ENCODE measurements at regions not wholly inside any gene's neighbourhood (a gene's known extent, or its start where the extent isn't known, plus 50 kb on each side); places are given as distances from the start of the nearest gene placed in this dataset.

GRCh38 chr18:1102848-1103247, 198.2 kb downstream of the ADCYAP1 start:
- Mint-ChIP-seq H3K27ac (ENCODE audit: unreplicated experiment) (no peak overlapping the region), H3K36me3 (ENCODE audit: insufficient read depth, unreplicated experiment) (no peaks in the 10 kb centered on the region), H3K4me3 (ENCODE audit: unreplicated experiment) (no peak overlapping the region), H3K4me1 (ENCODE audit: low read depth, unreplicated experiment) (no peaks in the 10 kb centered on the region), H3K27me3 (ENCODE audit: insufficient read depth, unreplicated experiment) (no peaks in the 10 kb centered on the region), H3K9me3 (ENCODE audit: unreplicated experiment) (no peaks in the 10 kb centered on the region)
- DNase-seq = no peak
- no peaks in the 10 kb centered on the region for H3K27me3 ChIP-seq (replicated peaks; ENCODE audit: control insufficient read depth, insufficient read depth, low read length)
- H3K4me3 ChIP-seq (ENCODE audit: low read depth, low read length) = no peak overlapping the region
- ChIA-PET POLR2A (no interaction called here), CTCF (no interaction called here)
- BruUV-seq (replicated peaks) = no TSS peak
- TF ChIP-seq, protein P1, sequence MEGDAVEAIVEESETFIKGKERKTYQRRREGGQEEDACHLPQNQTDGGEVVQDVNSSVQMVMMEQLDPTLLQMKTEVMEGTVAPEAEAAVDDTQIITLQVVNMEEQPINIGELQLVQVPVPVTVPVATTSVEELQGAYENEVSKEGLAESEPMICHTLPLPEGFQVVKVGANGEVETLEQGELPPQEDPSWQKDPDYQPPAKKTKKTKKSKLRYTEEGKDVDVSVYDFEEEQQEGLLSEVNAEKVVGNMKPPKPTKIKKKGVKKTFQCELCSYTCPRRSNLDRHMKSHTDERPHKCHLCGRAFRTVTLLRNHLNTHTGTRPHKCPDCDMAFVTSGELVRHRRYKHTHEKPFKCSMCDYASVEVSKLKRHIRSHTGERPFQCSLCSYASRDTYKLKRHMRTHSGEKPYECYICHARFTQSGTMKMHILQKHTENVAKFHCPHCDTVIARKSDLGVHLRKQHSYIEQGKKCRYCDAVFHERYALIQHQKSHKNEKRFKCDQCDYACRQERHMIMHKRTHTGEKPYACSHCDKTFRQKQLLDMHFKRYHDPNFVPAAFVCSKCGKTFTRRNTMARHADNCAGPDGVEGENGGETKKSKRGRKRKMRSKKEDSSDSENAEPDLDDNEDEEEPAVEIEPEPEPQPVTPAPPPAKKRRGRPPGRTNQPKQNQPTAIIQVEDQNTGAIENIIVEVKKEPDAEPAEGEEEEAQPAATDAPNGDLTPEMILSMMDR (IDR thresholded peaks at IDR 0.05; ENCODE audit: insufficient read depth in 1 of 2, low read depth in 1 of 2, low read length in 1 of 2, severe bottlenecking in 1 of 2, unreplicated experiment in 1 of 2) = no peak
- no peaks in the 10 kb centered on the region for H3K9me3 ChIP-seq
- intact Hi-C loops (cut with micrococcal nuclease; ENCODE audit: unreplicated experiment) = no loop called here
- H3K4me1 ChIP-seq = peaks cover 6% of the 10 kb centered on the region; the same call in 1 of the 2 replicates
- H3K36me3 ChIP-seq (ENCODE audit: control insufficient read depth, insufficient read depth, low read length) = no peaks in the 10 kb centered on the region

GRCh38 chr18:1103537-1103936, 198.9 kb downstream of the ADCYAP1 start:
- H3K9me3 Mint-ChIP-seq (ENCODE audit: unreplicated experiment) = no peaks in the 10 kb centered on the region
- Histone ChIP-seq H3K27me3 (replicated peaks; ENCODE audit: control insufficient read depth, insufficient read depth, low read length) (no peaks in the 10 kb centered on the region), H3K9me3 (no peaks in the 10 kb centered on the region), H3K4me3 (ENCODE audit: low read depth, low read length) (no peak overlapping the region), H3K4me1 (peaks cover 6% of the 10 kb centered on the region; the same call in 1 of the 2 replicates), H3K36me3 (ENCODE audit: control insufficient read depth, insufficient read depth, low read length) (no peaks in the 10 kb centered on the region)
- intact Hi-C loops (cut with micrococcal nuclease; ENCODE audit: unreplicated experiment) = no loop called here
- no peaks in the 10 kb centered on the region for H3K36me3 Mint-ChIP-seq (ENCODE audit: insufficient read depth, unreplicated experiment)
- ChIA-PET POLR2A (no interaction called here), CTCF (no interaction called here)
- H3K27ac Mint-ChIP-seq (ENCODE audit: unreplicated experiment) = no peak overlapping the region
- TF ChIP-seq, protein P1 (IDR thresholded peaks at IDR 0.05; ENCODE audit: insufficient read depth in 1 of 2, low read depth in 1 of 2, low read length in 1 of 2, severe bottlenecking in 1 of 2, unreplicated experiment in 1 of 2) = no peak
- no peaks in the 10 kb centered on the region for H3K27me3 Mint-ChIP-seq (ENCODE audit: insufficient read depth, unreplicated experiment)
- BruUV-seq (replicated peaks) = no TSS peak
- H3K4me1 Mint-ChIP-seq (ENCODE audit: low read depth, unreplicated experiment) = no peaks in the 10 kb centered on the region
- no peak overlapping the region for H3K4me3 Mint-ChIP-seq (ENCODE audit: unreplicated experiment)
- no peak for DNase-seq

DNA sequence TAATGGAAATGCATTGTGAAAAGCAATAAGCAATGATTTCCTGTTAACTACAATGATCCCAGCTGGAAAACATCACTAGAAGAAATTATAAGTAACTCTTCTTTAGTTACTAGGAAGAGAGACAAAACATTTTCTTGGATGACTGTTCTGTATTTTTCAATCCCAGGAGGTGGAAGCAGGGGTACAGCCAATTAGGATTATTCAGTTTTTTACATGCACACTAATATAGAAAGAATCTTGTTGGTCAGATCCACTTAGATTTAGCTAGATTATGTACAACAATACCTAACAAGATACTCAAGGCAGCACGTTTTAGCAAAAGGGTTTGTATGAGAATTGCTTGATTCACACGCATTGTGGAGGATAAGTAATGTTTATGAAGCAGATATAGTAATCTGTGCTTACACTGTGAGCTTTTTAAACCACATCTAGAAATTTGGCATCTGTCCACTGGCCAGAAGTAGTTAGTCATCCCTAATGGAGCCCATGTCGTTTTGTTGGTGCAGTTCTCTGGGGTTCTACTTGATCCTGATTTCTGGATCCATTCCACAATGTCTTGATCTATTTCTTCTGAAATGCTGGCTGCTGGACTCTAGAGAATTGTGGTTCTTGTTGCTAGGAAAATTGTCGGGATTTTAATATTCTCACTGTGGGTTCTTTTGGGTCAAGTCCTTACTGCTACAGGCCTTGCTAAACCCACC, 199.7 kb downstream of the ADCYAP1 start:
- H3K36me3 Mint-ChIP-seq (ENCODE audit: insufficient read depth, unreplicated experiment) = no peaks in the 10 kb centered on the region
- no TSS peak for BruUV-seq (replicated peaks)

More for the DNA sequence above, 199.7 kb downstream of the ADCYAP1 start:
- no peak for DNase-seq
- H3K4me1 Mint-ChIP-seq (ENCODE audit: low read depth, unreplicated experiment) = no peaks in the 10 kb centered on the region
- H3K9me3 Mint-ChIP-seq (ENCODE audit: unreplicated experiment) = no peaks in the 10 kb centered on the region
- H3K9me3 ChIP-seq = no peaks in the 10 kb centered on the region
- H3K4me3 Mint-ChIP-seq (ENCODE audit: unreplicated experiment) = no peak overlapping the region
- POLR2A ChIA-PET = no interaction called here
- H3K27ac Mint-ChIP-seq (ENCODE audit: unreplicated experiment) = no peak overlapping the region
- H3K4me3 ChIP-seq (ENCODE audit: low read depth, low read length) = no peak overlapping the region
- TF ChIP-seq, protein P1 (IDR thresholded peaks at IDR 0.05; ENCODE audit: insufficient read depth in 1 of 2, low read depth in 1 of 2, low read length in 1 of 2, severe bottlenecking in 1 of 2, unreplicated experiment in 1 of 2) = no peak
- H3K27me3 Mint-ChIP-seq (ENCODE audit: insufficient read depth, unreplicated experiment) = no peaks in the 10 kb centered on the region
- intact Hi-C loops (cut with micrococcal nuclease; ENCODE audit: unreplicated experiment) = no loop called here
- no peaks in the 10 kb centered on the region for H3K36me3 ChIP-seq (ENCODE audit: control insufficient read depth, insufficient read depth, low read length)
- no peaks in the 10 kb centered on the region for H3K27me3 ChIP-seq (replicated peaks; ENCODE audit: control insufficient read depth, insufficient read depth, low read length)
- H3K4me1 ChIP-seq = peaks cover 6% of the 10 kb centered on the region; the same call in 1 of the 2 replicates
- CTCF ChIA-PET = no interaction called here

Measured in Caco-2 (cell line).